ENCODE measurements at regions not wholly inside any gene's neighbourhood (a gene's known extent, or its start where the extent isn't known, plus 50 kb on each side); places are given as distances from the start of the nearest gene placed in this dataset.
A peak's percentile ranks its signal among the peaks of the same experiment; 100 is the strongest.

- Mint-ChIP-seq H3K4me3 (ENCODE audit: low read depth) (no peak overlapping the region), H3K27ac (no peak overlapping the region), H3K9me3 (no peaks in the 10 kb centered on the region), H3K4me1 (ENCODE audit: low read depth) (peaks cover 20% of the 10 kb centered on the region), H3K36me3 (ENCODE audit: low read depth) (no peaks in the 10 kb centered on the region), H3K27me3 (ENCODE audit: low read depth) (no peaks in the 10 kb centered on the region)
- intact Hi-C loops (cut with micrococcal nuclease), result no loop called here
- peak; percentile 33 for DNase-seq (ENCODE audit: low spot score)
Measured at GRCh38 chr6:44062771-44063560, 64.3 kb downstream of the MRPL14 start.

GRCh38 chr6:44062105-44062770, 65.0 kb downstream of the MRPL14 start:
- no peaks in the 10 kb centered on the region for H3K9me3 Mint-ChIP-seq
- no peak for DNase-seq (ENCODE audit: low spot score)
- H3K36me3 Mint-ChIP-seq (ENCODE audit: low read depth), result no peaks in the 10 kb centered on the region
- H3K27ac Mint-ChIP-seq, result no peak overlapping the region
- intact Hi-C loops (cut with micrococcal nuclease), result no loop called here
- peaks cover 24% of the 10 kb centered on the region for H3K4me1 Mint-ChIP-seq (ENCODE audit: low read depth)
- H3K27me3 Mint-ChIP-seq (ENCODE audit: low read depth), result no peaks in the 10 kb centered on the region
- H3K4me3 Mint-ChIP-seq (ENCODE audit: low read depth), result no peak overlapping the region

DNA sequence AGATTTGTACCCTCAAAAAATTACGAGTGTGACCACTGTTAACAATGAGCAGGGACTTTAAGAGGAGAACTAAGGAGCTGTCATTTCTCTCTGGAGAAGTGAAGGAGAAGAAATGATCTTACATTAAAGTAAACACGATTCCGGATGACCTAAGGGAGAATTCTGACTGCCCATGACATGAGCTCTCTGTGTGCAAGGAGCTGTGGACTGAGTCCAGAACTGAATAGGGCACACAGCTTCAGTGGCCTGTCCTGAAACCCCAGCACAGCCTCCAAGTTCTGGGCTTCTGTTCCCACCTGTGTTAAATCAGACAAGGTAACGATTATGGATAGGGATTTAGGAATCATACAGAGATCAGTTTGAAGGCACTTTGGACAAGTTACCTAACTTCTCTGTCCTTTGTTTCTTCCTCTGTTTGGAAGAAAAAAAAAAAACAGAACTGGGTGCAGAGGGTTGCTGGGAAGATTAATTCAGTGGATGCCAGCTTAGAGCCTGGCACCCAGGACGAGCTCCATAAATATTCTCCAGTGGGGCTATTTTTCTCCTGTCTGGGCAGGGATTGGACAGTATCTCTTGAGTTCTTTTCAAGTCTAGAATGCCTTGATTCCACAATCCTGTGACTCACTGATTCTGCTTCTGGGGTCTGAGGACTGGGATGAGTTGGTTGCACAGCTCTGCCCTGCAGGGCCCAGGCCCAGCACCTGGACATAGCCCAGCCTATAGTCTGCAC, 65.7 kb downstream of the MRPL14 start:
- Mint-ChIP-seq H3K36me3 (ENCODE audit: low read depth) (no peaks in the 10 kb centered on the region), H3K4me3 (ENCODE audit: low read depth) (no peak overlapping the region), H3K27ac (no peak overlapping the region), H3K4me1 (ENCODE audit: low read depth) (peaks cover 24% of the 10 kb centered on the region), H3K9me3 (no peaks in the 10 kb centered on the region), H3K27me3 (ENCODE audit: low read depth) (no peaks in the 10 kb centered on the region)
- intact Hi-C loops (cut with micrococcal nuclease), result no loop called here
- no peak for DNase-seq (ENCODE audit: low spot score)

GRCh38 chr6:44060612-44061374, 66.5 kb downstream of the MRPL14 start:
- Mint-ChIP-seq H3K9me3 (no peaks in the 10 kb centered on the region), H3K27me3 (ENCODE audit: low read depth) (no peaks in the 10 kb centered on the region), H3K4me1 (ENCODE audit: low read depth) (peaks cover 24% of the 10 kb centered on the region), H3K36me3 (ENCODE audit: low read depth) (no peaks in the 10 kb centered on the region), H3K27ac (no peak overlapping the region), H3K4me3 (ENCODE audit: low read depth) (no peak overlapping the region)
- intact Hi-C loops (cut with micrococcal nuclease), result no loop called here
- no peak for DNase-seq (ENCODE audit: low spot score)

GRCh38 chr6:44059359-44060346, 67.6 kb downstream of the MRPL14 start:
- Mint-ChIP-seq H3K27ac (no peak overlapping the region), H3K36me3 (ENCODE audit: low read depth) (no peaks in the 10 kb centered on the region), H3K4me3 (ENCODE audit: low read depth) (no peak overlapping the region), H3K4me1 (ENCODE audit: low read depth) (peaks cover 23% of the 10 kb centered on the region), H3K9me3 (no peaks in the 10 kb centered on the region), H3K27me3 (ENCODE audit: low read depth) (no peaks in the 10 kb centered on the region)
- intact Hi-C loops (cut with micrococcal nuclease), result loop anchor here (5.0 kb wide), 1 partner anchor 57 kb away; no protein-coding TSS in a partner anchor
- DNase-seq (ENCODE audit: low spot score), result no peak

- intact Hi-C loops (cut with micrococcal nuclease), result loop anchor here (1.0 to 5.0 kb wide), 2 partner anchors 9 to 56 kb away; no protein-coding TSS in a partner anchor
- H3K9me3 Mint-ChIP-seq, result no peaks in the 10 kb centered on the region
- H3K27ac Mint-ChIP-seq, result peak overlapping the region; percentile 51
- peak; percentile 20 for DNase-seq (ENCODE audit: low spot score)
- no peak overlapping the region for H3K4me3 Mint-ChIP-seq (ENCODE audit: low read depth)
- H3K4me1 Mint-ChIP-seq (ENCODE audit: low read depth), result peaks cover 19% of the 10 kb centered on the region
- no peaks in the 10 kb centered on the region for H3K27me3 Mint-ChIP-seq (ENCODE audit: low read depth)
- no peaks in the 10 kb centered on the region for H3K36me3 Mint-ChIP-seq (ENCODE audit: low read depth)
Measured at GRCh38 chr6:44058617-44059358, 68.5 kb downstream of the MRPL14 start.

GRCh38 chr6:44057931-44058616, 69.2 kb downstream of the MRPL14 start:
- intact Hi-C loops (cut with micrococcal nuclease), result loop anchor here (1.0 to 5.0 kb wide), 2 partner anchors 9 to 56 kb away; no protein-coding TSS in a partner anchor
- Mint-ChIP-seq H3K36me3 (ENCODE audit: low read depth) (no peaks in the 10 kb centered on the region), H3K27me3 (ENCODE audit: low read depth) (no peaks in the 10 kb centered on the region), H3K27ac (peak overlapping the region; percentile 3), H3K9me3 (no peaks in the 10 kb centered on the region), H3K4me3 (ENCODE audit: low read depth) (no peak overlapping the region), H3K4me1 (ENCODE audit: low read depth) (peaks cover 19% of the 10 kb centered on the region)
- no peak for DNase-seq (ENCODE audit: low spot score)

DNA sequence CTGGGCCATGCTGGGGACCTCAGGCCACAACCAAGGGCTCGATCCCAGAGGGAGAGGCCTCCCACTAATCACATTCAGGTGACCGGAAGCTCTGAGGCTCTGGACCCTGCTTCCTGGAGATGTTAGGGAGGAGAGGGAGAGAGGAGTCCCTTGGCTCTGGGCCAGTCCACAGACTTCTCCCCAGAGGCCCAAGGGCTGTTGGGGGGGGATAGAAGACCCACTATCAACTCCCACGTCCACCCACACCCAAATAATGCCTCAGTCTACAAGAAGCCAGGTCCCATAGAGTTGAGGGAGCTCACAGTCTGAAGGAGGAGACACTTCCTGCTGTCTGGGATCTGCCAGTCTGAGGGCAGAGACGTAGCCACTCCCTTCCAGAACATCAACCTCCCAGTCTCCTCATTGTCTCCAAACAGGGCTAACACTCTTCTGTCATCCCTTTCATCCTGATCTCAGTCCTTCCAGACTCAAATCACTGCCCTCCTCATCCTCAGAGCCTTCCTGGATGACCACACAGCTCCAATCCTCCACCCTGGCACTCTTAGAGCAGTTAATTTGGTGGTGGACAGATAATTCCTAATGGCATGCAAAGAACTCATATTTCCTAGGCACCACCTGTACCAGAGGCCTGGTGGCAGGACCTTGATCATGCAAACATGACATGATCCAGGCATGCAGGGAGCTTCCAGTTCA, 69.9 kb downstream of the MRPL14 start:
- H3K9me3 Mint-ChIP-seq, result no peaks in the 10 kb centered on the region
- no peaks in the 10 kb centered on the region for H3K36me3 Mint-ChIP-seq (ENCODE audit: low read depth)
- no peak overlapping the region for H3K27ac Mint-ChIP-seq
- no peaks in the 10 kb centered on the region for H3K27me3 Mint-ChIP-seq (ENCODE audit: low read depth)
- intact Hi-C loops (cut with micrococcal nuclease), result loop anchor here (5.0 kb wide), 1 partner anchor 55 kb away; no protein-coding TSS in a partner anchor
- peaks cover 22% of the 10 kb centered on the region for H3K4me1 Mint-ChIP-seq (ENCODE audit: low read depth)
- DNase-seq (ENCODE audit: low spot score), result no peak
- H3K4me3 Mint-ChIP-seq (ENCODE audit: low read depth), result no peak overlapping the region

DNA sequence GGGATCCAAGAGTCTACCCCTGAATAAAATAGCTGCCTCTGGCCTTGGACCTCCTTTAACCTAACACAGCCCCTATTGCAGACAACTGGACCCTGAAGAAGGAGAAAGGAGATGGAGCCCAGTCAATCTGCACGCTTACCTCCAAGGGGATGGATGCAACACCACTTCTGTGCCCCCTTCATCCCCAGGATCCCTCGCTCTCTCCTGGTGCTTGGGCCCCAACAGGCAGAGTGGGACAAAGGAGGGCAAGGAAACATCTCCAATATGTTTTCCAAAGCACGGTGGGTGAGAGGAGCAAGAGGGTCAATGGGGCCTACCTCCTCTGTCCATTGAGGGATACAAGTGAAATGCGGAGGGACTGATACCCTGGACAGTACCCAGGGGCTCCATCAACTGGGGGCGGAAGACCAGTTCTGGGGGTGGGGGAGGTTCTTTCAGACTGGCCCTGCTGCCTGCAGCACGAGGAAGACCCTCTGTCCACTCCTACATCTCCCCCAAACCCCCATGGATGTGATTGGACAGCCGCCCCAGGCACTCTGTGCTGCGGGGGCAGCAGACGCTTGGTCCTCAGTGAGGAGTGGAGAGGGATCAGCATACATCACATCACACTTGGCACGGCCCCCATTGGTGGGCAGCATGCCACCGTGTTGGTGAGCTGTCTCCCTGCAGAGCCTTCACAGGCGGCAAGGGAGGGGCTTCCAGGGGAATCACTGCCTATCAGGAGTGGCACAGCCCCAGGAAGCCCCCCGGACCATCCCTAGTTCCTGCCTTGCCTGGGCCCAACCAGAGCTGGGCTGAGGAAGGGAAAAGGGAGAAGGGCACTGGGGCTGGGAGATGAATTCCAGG, 70.6 kb downstream of the MRPL14 start:
- Mint-ChIP-seq H3K4me3 (ENCODE audit: low read depth) (no peak overlapping the region), H3K4me1 (ENCODE audit: low read depth) (peaks cover 24% of the 10 kb centered on the region), H3K9me3 (no peaks in the 10 kb centered on the region), H3K36me3 (ENCODE audit: low read depth) (no peaks in the 10 kb centered on the region), H3K27me3 (ENCODE audit: low read depth) (no peaks in the 10 kb centered on the region), H3K27ac (no peak overlapping the region)
- intact Hi-C loops (cut with micrococcal nuclease), result loop anchor here (5.0 kb wide), 1 partner anchor 54 kb away; no protein-coding TSS in a partner anchor
- no peak for DNase-seq (ENCODE audit: low spot score)

Data from activated T-helper 2 cell treated with anti-CD3 and anti-CD28 coated beads, Interferon-gamma antibody, Interleukin-2, Interleukin-4, amounts not matched to agents 10 μg/mL and 5 μg/mL and 100 μg/mL, durations not matched to agents 14 hours and 24 hours and 36 hours (primary cell).